Keratinocyte (primary cell): ENCODE measurements at regions not wholly inside any gene's neighbourhood (a gene's known extent, or its start where the extent isn't known, plus 50 kb on each side); places are given as distances from the start of the nearest gene placed in this dataset.

ENCODE experiments used
- DNase-seq: peaks from one replicate; pipeline ENCODE4 v3.0.0-alpha.2; 2011; ENCODE audit warnings: low read depth, missing footprints, low spot score
- FAIRE-seq: peaks from 2 replicates; lab custom pipeline; 2011; peaks lifted over from hg19 to GRCh38; lab: Jason Lieb, UNC
- H2AFZ ChIP-seq: 2 replicates; pipeline ENCODE4 v1.6.0; 2012; ENCODE audit warnings: low read length, control low read depth, inconsistent platforms; ENCODE audit not compliant: control insufficient read depth
- H3K27ac ChIP-seq: 2 replicates; pipeline ENCODE4 v1.5.1; 2011; ENCODE audit warnings: low read length; ENCODE audit not compliant: control insufficient read depth, insufficient read depth
- H3K27me3 ChIP-seq: 3 replicates; pipeline ENCODE4 v1.6.0; 2011; ENCODE audit warnings: low read length; ENCODE audit not compliant: control insufficient read depth, insufficient read depth; ENCODE audit errors: extremely low read depth
- H3K36me3 ChIP-seq, 2 experiments: 2 replicates in 1 of 2; 3 replicates in 1 of 2; pipeline ENCODE4 v1.5.1; 2011; ENCODE audit warnings: low read length in 2 of 2, mild to moderate bottlenecking in 1 of 2; ENCODE audit not compliant: control insufficient read depth in 2 of 2, insufficient read depth in 2 of 2; ENCODE audit errors: extremely low read depth in 1 of 2
- H3K4me1 ChIP-seq: 3 replicates; pipeline ENCODE4 v1.5.1; 2011; ENCODE audit warnings: low read length; ENCODE audit not compliant: control insufficient read depth, insufficient read depth; ENCODE audit errors: extremely low read depth
- H3K4me2 ChIP-seq: 3 replicates; pipeline ENCODE4 v1.6.0; 2011; ENCODE audit warnings: low read depth, low read length; ENCODE audit not compliant: control insufficient read depth, insufficient read depth; ENCODE audit errors: extremely low read depth
- H3K4me3 ChIP-seq, 3 experiments: fragments of 200-600 bp in 1 of 3; sonication (generic) in 1 of 3; 2 replicates in 2 of 3; 3 replicates in 1 of 3; pipeline ENCODE4 v1.5.1; 2011 to 2016; ENCODE audit warnings: low read length in 3 of 3, mild to moderate bottlenecking in 3 of 3, control low read depth in 2 of 3, inconsistent platforms in 1 of 3, low read depth in 1 of 3, mixed read lengths in 1 of 3, mixed run types in 1 of 3, moderate library complexity in 1 of 3; ENCODE audit not compliant: control insufficient read depth in 2 of 3, insufficient read depth in 2 of 3; ENCODE audit errors: extremely low read depth in 1 of 3
- H3K79me2 ChIP-seq: 2 replicates; pipeline ENCODE4 v1.6.0; 2012; ENCODE audit warnings: low read length; ENCODE audit not compliant: control insufficient read depth, insufficient read depth
- H3K9ac ChIP-seq: 3 replicates; pipeline ENCODE4 v1.6.0; 2011; ENCODE audit warnings: low read length; ENCODE audit not compliant: control insufficient read depth, insufficient read depth; ENCODE audit errors: extremely low read depth
- H3K9me1 ChIP-seq: 3 replicates; pipeline ENCODE4 v1.6.0; 2011; ENCODE audit warnings: low read length; ENCODE audit not compliant: control insufficient read depth, insufficient read depth; ENCODE audit errors: extremely low read depth
- H3K9me3 ChIP-seq: 2 replicates; pipeline ENCODE4 v1.5.1; 2012; ENCODE audit warnings: low read depth, low read length; ENCODE audit not compliant: control insufficient read depth
- H4K20me1 ChIP-seq: 3 replicates; pipeline ENCODE4 v1.6.0; 2011; ENCODE audit warnings: low read length; ENCODE audit not compliant: control insufficient read depth, insufficient read depth; ENCODE audit errors: extremely low read depth
- CTCF ChIP-seq, 3 experiments: IDR thresholded peaks in 1 of 3; conservative IDR thresholded peaks in 1 of 3; optimal IDR thresholded peaks in 1 of 3; 2 replicates in 2 of 3; 3 replicates in 1 of 3; pipeline versions ENCODE3 to v1.5.1; 2011; ENCODE audit warnings: low read length in 3 of 3, mild to moderate bottlenecking in 3 of 3, moderate library complexity in 2 of 3, control low read depth in 1 of 3, inconsistent platforms in 1 of 3; ENCODE audit not compliant: insufficient read depth in 2 of 3; ENCODE audit errors: extremely low read depth in 1 of 3
- EZH2 ChIP-seq: IDR thresholded peaks from one replicate; pipeline ENCODE4 v1.6.1; 2012; ENCODE audit warnings: inconsistent platforms, mild to moderate bottlenecking, low read length, moderate library complexity
- dilution Hi-C: fragments of 300-500 bp; cut with MboI; formaldehyde crosslinking; loops from one replicate; pipeline ENCODE4 v1.7.0; 2020; ENCODE audit warnings: low sequenced_read_pairs; ENCODE audit not compliant: extremely low pct_ligation_motif_present

- no peak for DNase-seq
- H3K4me2 ChIP-seq = no peak overlapping the region
- dilution Hi-C loops = no loop called here
- H3K4me3 ChIP-seq = no peak overlapping the region
- H3K4me1 ChIP-seq = no peaks in the 10 kb centered on the region
- H4K20me1 ChIP-seq = no peaks in the 10 kb centered on the region
- FAIRE-seq = no peak
- TF ChIP-seq EZH2 (no peak), CTCF (optimal IDR thresholded peaks at IDR 0.05 in 1 of 3, IDR thresholded peaks at IDR 0.05 in 1 of 3, conservative IDR thresholded peaks at IDR 0.05 in 1 of 3; ENCODE audit: extremely low read depth in 1 of 3, insufficient read depth in 2 of 3, low read length in 3 of 3) (peak; percentile 50 to 52 (median 51))
- no peaks in the 10 kb centered on the region for H3K79me2 ChIP-seq
- H3K9ac ChIP-seq = no peak overlapping the region
- H3K36me3 ChIP-seq = no peaks in the 10 kb centered on the region
- H2AFZ ChIP-seq = no peak overlapping the region
- H3K27me3 ChIP-seq = peaks cover 3% of the 10 kb centered on the region
- peaks cover 4% of the 10 kb centered on the region for H3K9me3 ChIP-seq
- H3K27ac ChIP-seq = no peak overlapping the region
- no peaks in the 10 kb centered on the region for H3K9me1 ChIP-seq
These were observed 179.1 kb upstream of the SMIM23 start for GRCh38 chr5:171606414-171607024.

GRCh38 chr5:171607863-171608262, 177.8 kb upstream of the SMIM23 start:
- dilution Hi-C loops = no loop called here
- H3K4me3 ChIP-seq = no peak overlapping the region
- H3K36me3 ChIP-seq = no peaks in the 10 kb centered on the region
- peaks cover 4% of the 10 kb centered on the region for H3K9me3 ChIP-seq
- no peak overlapping the region for H3K4me2 ChIP-seq
- no peaks in the 10 kb centered on the region for H3K4me1 ChIP-seq
- TF ChIP-seq EZH2 (no peak), CTCF (optimal IDR thresholded peaks at IDR 0.05 in 1 of 3, IDR thresholded peaks at IDR 0.05 in 1 of 3, conservative IDR thresholded peaks at IDR 0.05 in 1 of 3; ENCODE audit: extremely low read depth in 1 of 3, insufficient read depth in 2 of 3, low read length in 3 of 3) (no peak)
- H3K27me3 ChIP-seq = peaks cover 3% of the 10 kb centered on the region
- H2AFZ ChIP-seq = no peak overlapping the region
- no peak for DNase-seq
- no peaks in the 10 kb centered on the region for H3K79me2 ChIP-seq
- no peaks in the 10 kb centered on the region for H4K20me1 ChIP-seq
- no peak overlapping the region for H3K9ac ChIP-seq
- no peak for FAIRE-seq
- H3K27ac ChIP-seq = no peak overlapping the region
- no peaks in the 10 kb centered on the region for H3K9me1 ChIP-seq
